ENCODE measurements at regions not wholly inside any gene's neighbourhood (a gene's known extent, or its start where the extent isn't known, plus 50 kb on each side); places are given as distances from the start of the nearest gene placed in this dataset.
A peak's percentile ranks its signal among the peaks of the same experiment; 100 is the strongest.

DNA sequence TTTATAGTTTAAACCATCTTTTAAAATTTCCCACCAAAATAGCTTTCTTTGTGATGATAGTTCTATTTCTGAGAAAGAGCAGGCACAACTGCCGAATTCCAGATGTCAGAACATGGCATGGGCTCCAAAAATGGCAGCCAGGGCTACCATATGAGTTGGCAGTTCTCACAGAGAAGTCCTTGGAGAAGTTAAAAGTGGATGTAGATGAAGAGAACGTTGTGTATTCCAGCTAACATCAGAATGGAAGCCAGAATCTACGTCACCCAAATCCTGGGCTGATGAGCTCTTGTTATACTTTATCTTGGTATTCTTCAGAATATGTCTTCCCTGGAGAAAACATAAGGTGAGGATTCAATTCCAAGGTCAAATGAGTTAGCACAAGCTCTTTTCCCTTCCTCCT, 66.9 kb upstream of the BASP1 start:
- Histone ChIP-seq H3K27ac (replicated peaks; ENCODE audit: low read length) (no peak overlapping the region), H4K8ac (ENCODE audit: low read depth, low read length) (no peak overlapping the region), H3K27me3 (ENCODE audit: control insufficient read depth in 3 of 3, insufficient read depth in 3 of 3, low read depth in 1 of 3, low read length in 3 of 3) (peaks cover 0 to 2% (median 0%) of the 10 kb centered on the region in 3 experiments), H3K79me1 (ENCODE audit: low read depth, low read length) (no peaks in the 10 kb centered on the region), H3K4me1 (ENCODE audit: control insufficient read depth in 2 of 2, insufficient read depth in 1 of 2, low read depth in 1 of 2, low read length in 2 of 2) (peaks cover 15 to 32% of the 10 kb centered on the region in 2 donors), H2BK5ac (ENCODE audit: low read length) (no peak overlapping the region), H2BK120ac (ENCODE audit: low read depth, low read length) (no peak overlapping the region), H3K4ac (ENCODE audit: low read length) (no peak overlapping the region), H3K23ac (ENCODE audit: low read depth, low read length, poor library complexity) (no peak overlapping the region), H3K4me2 (ENCODE audit: insufficient read depth, low read length, poor library complexity, severe bottlenecking) (no peak overlapping the region), H3K36me3 (replicated peaks in 1 of 2; ENCODE audit: control insufficient read depth in 2 of 2, insufficient read depth in 2 of 2, low read length in 2 of 2) (no peaks in the 10 kb centered on the region), H3K18ac (ENCODE audit: low read length) (no peak overlapping the region), H2BK15ac (ENCODE audit: low read length) (no peak overlapping the region), H2AFZ (ENCODE audit: low read length) (no peak overlapping the region), H3K9me3 (replicated peaks in 1 of 2; ENCODE audit: control insufficient read depth in 2 of 2, insufficient read depth in 1 of 2, low read depth in 1 of 2, low read length in 2 of 2) (no peaks in the 10 kb centered on the region), H3K14ac (ENCODE audit: low read length) (no peak overlapping the region), H4K91ac (ENCODE audit: low read depth, low read length, poor library complexity) (no peak overlapping the region), H3K9ac (ENCODE audit: low read depth, low read length, poor library complexity) (no peak overlapping the region), H2BK12ac (ENCODE audit: low read length) (no peak overlapping the region), H3K4me3 (ENCODE audit: low read length in 2 of 2) (no peak overlapping the region), H2AK5ac (ENCODE audit: low read depth, low read length) (no peak overlapping the region)
- no CpG with 5 or more reads among the region's 3 CpGs for WGBS, 2 donors (ENCODE audit: extremely low coverage in 2 of 2, insufficient read length in 2 of 2, insufficient replicate concordance in 1 of 2)
- DNase-seq (ENCODE audit: low spot score): no peak

DNA sequence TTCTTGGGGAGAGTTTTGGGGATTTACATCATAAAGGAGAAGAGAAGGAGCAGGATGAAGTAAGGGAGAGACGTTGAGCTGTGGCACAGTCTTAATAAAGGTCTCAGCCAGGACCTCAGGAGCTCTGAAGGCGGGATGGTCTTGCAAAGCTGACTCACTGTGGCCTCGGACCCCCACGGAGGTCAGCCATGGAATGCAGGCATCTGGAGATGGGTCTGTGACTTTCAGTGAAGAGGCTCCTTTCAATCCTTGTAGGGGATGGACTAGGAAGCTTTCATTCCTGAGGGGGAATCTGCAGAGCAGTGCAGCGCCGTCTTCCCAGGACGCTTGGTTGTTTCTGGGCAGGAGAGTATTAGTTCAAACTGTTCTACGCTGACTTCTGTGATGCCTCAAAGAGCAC, 65.7 kb upstream of the BASP1 start:
- Histone ChIP-seq H3K14ac (ENCODE audit: low read length) (no peak overlapping the region), H3K4ac (ENCODE audit: low read length) (no peak overlapping the region), H3K4me3 (ENCODE audit: low read length in 2 of 2) (no peak overlapping the region), H2AFZ (ENCODE audit: low read length) (peak overlapping the region; percentile 82), H2AK5ac (ENCODE audit: low read depth, low read length) (no peak overlapping the region), H4K8ac (ENCODE audit: low read depth, low read length) (no peak overlapping the region), H4K91ac (ENCODE audit: low read depth, low read length, poor library complexity) (no peak overlapping the region), H2BK5ac (ENCODE audit: low read length) (no peak overlapping the region), H3K27me3 (ENCODE audit: control insufficient read depth in 3 of 3, insufficient read depth in 3 of 3, low read depth in 1 of 3, low read length in 3 of 3) (peaks cover 0 to 3% (median 0%) of the 10 kb centered on the region in 3 experiments), H2BK12ac (ENCODE audit: low read length) (no peak overlapping the region), H3K23ac (ENCODE audit: low read depth, low read length, poor library complexity) (no peak overlapping the region), H3K79me1 (ENCODE audit: low read depth, low read length) (no peaks in the 10 kb centered on the region), H3K36me3 (replicated peaks in 1 of 2; ENCODE audit: control insufficient read depth in 2 of 2, insufficient read depth in 2 of 2, low read length in 2 of 2) (no peaks in the 10 kb centered on the region), H3K27ac (replicated peaks; ENCODE audit: low read length) (peak overlapping the region; percentile 14), H3K18ac (ENCODE audit: low read length) (no peak overlapping the region), H3K9me3 (replicated peaks in 1 of 2; ENCODE audit: control insufficient read depth in 2 of 2, insufficient read depth in 1 of 2, low read depth in 1 of 2, low read length in 2 of 2) (no peaks in the 10 kb centered on the region), H2BK15ac (ENCODE audit: low read length) (no peak overlapping the region), H3K4me2 (ENCODE audit: insufficient read depth, low read length, poor library complexity, severe bottlenecking) (no peak overlapping the region), H3K9ac (ENCODE audit: low read depth, low read length, poor library complexity) (no peak overlapping the region), H3K4me1 (ENCODE audit: control insufficient read depth in 2 of 2, insufficient read depth in 1 of 2, low read depth in 1 of 2, low read length in 2 of 2) (peaks cover 11 to 22% of the 10 kb centered on the region in 2 donors), H2BK120ac (ENCODE audit: low read depth, low read length) (no peak overlapping the region)
- DNase-seq (ENCODE audit: low spot score): no peak
- no CpG with 5 or more reads among the region's 8 CpGs for WGBS, 2 donors (ENCODE audit: extremely low coverage in 2 of 2, insufficient read length in 2 of 2, insufficient replicate concordance in 1 of 2)

DNA sequence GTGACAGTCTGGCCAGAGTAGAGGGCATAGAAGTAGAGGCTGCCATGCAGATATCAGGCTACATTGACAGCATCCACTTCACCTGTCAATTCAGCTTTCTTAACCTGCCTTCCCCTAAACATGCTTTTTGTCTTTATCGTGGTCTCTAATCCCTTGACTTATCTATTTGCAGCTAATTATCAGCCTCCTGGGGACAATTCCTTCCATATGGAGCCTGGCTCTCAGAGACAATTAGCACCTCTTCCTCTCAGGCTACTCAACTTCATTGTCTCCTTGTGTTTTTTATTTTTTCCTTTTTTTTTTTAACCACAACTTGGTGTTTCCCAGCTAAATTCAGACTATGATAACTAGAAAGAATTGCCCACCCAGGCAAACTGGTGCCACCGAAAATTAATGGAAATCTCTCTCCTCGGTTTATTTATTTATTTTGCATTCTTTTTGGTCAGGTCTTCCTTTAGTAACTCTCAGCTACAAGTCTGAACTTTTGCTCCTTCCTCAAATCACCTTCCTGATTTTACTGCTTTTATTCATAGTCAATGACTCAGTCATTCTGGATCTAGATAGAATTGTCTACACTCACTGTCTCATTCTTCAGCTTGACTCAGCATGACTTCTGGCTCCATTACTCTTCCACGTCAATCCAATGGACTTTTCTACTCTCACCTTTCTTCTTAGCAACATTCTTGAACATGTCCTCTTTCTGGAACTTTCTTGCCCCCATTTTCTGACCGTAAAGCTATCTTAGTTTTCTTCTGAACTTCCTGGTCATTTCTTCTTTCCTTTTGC, 63.0 kb upstream of the BASP1 start:
- no CpG with 5 or more reads among the region's 5 CpGs for WGBS, 2 donors (ENCODE audit: extremely low coverage in 2 of 2, insufficient read length in 2 of 2, insufficient replicate concordance in 1 of 2)
- H3K9me3 ChIP-seq (replicated peaks in 1 of 2; ENCODE audit: control insufficient read depth in 2 of 2, insufficient read depth in 1 of 2, low read depth in 1 of 2, low read length in 2 of 2): no peaks in the 10 kb centered on the region
- no peaks in the 10 kb centered on the region for H3K79me1 ChIP-seq (ENCODE audit: low read depth, low read length)
- no peak overlapping the region for H3K4me2 ChIP-seq (ENCODE audit: insufficient read depth, low read length, poor library complexity, severe bottlenecking)
- no peak overlapping the region for H3K4ac ChIP-seq (ENCODE audit: low read length)
- no peak overlapping the region for H2BK5ac ChIP-seq (ENCODE audit: low read length)
- peaks cover 9 to 11% of the 10 kb centered on the region in 2 donors for H3K4me1 ChIP-seq (ENCODE audit: control insufficient read depth in 2 of 2, insufficient read depth in 1 of 2, low read depth in 1 of 2, low read length in 2 of 2)
- DNase-seq (ENCODE audit: low spot score): no peak
- H2BK12ac ChIP-seq (ENCODE audit: low read length): no peak overlapping the region
- no peak overlapping the region for H3K27ac ChIP-seq (replicated peaks; ENCODE audit: low read length)
- H2AK5ac ChIP-seq (ENCODE audit: low read depth, low read length): no peak overlapping the region
- no peak overlapping the region for H2BK120ac ChIP-seq (ENCODE audit: low read depth, low read length)
- no peak overlapping the region for H2BK15ac ChIP-seq (ENCODE audit: low read length)
- no peak overlapping the region for H3K4me3 ChIP-seq (ENCODE audit: low read length in 2 of 2)
- H3K23ac ChIP-seq (ENCODE audit: low read depth, low read length, poor library complexity): no peak overlapping the region
- no peak overlapping the region for H4K91ac ChIP-seq (ENCODE audit: low read depth, low read length, poor library complexity)
- no peak overlapping the region for H2AFZ ChIP-seq (ENCODE audit: low read length)
- H4K8ac ChIP-seq (ENCODE audit: low read depth, low read length): no peak overlapping the region
- H3K9ac ChIP-seq (ENCODE audit: low read depth, low read length, poor library complexity): no peak overlapping the region
- H3K18ac ChIP-seq (ENCODE audit: low read length): no peak overlapping the region
- no peaks in the 10 kb centered on the region for H3K36me3 ChIP-seq (replicated peaks in 1 of 2; ENCODE audit: control insufficient read depth in 2 of 2, insufficient read depth in 2 of 2, low read length in 2 of 2)
- H3K14ac ChIP-seq (ENCODE audit: low read length): no peak overlapping the region
- H3K27me3 ChIP-seq (ENCODE audit: control insufficient read depth in 3 of 3, insufficient read depth in 3 of 3, low read depth in 1 of 3, low read length in 3 of 3): peaks cover 0 to 3% (median 0%) of the 10 kb centered on the region in 3 experiments

- no peak overlapping the region for H3K4me3 ChIP-seq (ENCODE audit: low read length in 2 of 2)
- H4K91ac ChIP-seq (ENCODE audit: low read depth, low read length, poor library complexity): no peak overlapping the region
- H2BK5ac ChIP-seq (ENCODE audit: low read length): no peak overlapping the region
- H2AFZ ChIP-seq (ENCODE audit: low read length): no peak overlapping the region
- no peak overlapping the region for H2BK15ac ChIP-seq (ENCODE audit: low read length)
- H3K4me2 ChIP-seq (ENCODE audit: insufficient read depth, low read length, poor library complexity, severe bottlenecking): no peak overlapping the region
- no peaks in the 10 kb centered on the region for H3K36me3 ChIP-seq (replicated peaks in 1 of 2; ENCODE audit: control insufficient read depth in 2 of 2, insufficient read depth in 2 of 2, low read length in 2 of 2)
- no peak overlapping the region for H3K27ac ChIP-seq (replicated peaks; ENCODE audit: low read length)
- no peaks in the 10 kb centered on the region for H3K9me3 ChIP-seq (replicated peaks in 1 of 2; ENCODE audit: control insufficient read depth in 2 of 2, insufficient read depth in 1 of 2, low read depth in 1 of 2, low read length in 2 of 2)
- WGBS, 2 donors (ENCODE audit: extremely low coverage in 2 of 2, insufficient read length in 2 of 2, insufficient replicate concordance in 1 of 2): no CpG with 5 or more reads among the region's 4 CpGs
- H3K18ac ChIP-seq (ENCODE audit: low read length): no peak overlapping the region
- H3K79me1 ChIP-seq (ENCODE audit: low read depth, low read length): no peaks in the 10 kb centered on the region
- DNase-seq (ENCODE audit: low spot score): no peak
- H2AK5ac ChIP-seq (ENCODE audit: low read depth, low read length): no peak overlapping the region
- peaks cover 0 to 3% (median 0%) of the 10 kb centered on the region in 3 experiments for H3K27me3 ChIP-seq (ENCODE audit: control insufficient read depth in 3 of 3, insufficient read depth in 3 of 3, low read depth in 1 of 3, low read length in 3 of 3)
- H4K8ac ChIP-seq (ENCODE audit: low read depth, low read length): no peak overlapping the region
- no peak overlapping the region for H3K23ac ChIP-seq (ENCODE audit: low read depth, low read length, poor library complexity)
- H3K4me1 ChIP-seq (ENCODE audit: control insufficient read depth in 2 of 2, insufficient read depth in 1 of 2, low read depth in 1 of 2, low read length in 2 of 2): peaks cover 9% of the 10 kb centered on the region in 2 donors
- no peak overlapping the region for H3K14ac ChIP-seq (ENCODE audit: low read length)
- H3K9ac ChIP-seq (ENCODE audit: low read depth, low read length, poor library complexity): no peak overlapping the region
- no peak overlapping the region for H3K4ac ChIP-seq (ENCODE audit: low read length)
- no peak overlapping the region for H2BK12ac ChIP-seq (ENCODE audit: low read length)
- no peak overlapping the region for H2BK120ac ChIP-seq (ENCODE audit: low read depth, low read length)
Observed at GRCh38 chr5:17156463-17156862, 61.0 kb upstream of the BASP1 start.

Data from neuronal stem cell (in vitro differentiated cells).